HG02588 (cell line): ENCODE measurements at regions not wholly inside any gene's neighbourhood (a gene's known extent, or its start where the extent isn't known, plus 50 kb on each side); places are given as distances from the start of the nearest gene placed in this dataset.
"Not testable (repeated sequence)": the region's sequence is repeated elsewhere in the genome, so short reads cannot be mapped to it uniquely, and the experiment has no call there.

Experiments used
- ATAC-seq: cut with Tn5 transposase; IDR thresholded peaks from one replicate; pipeline ENCODE4 v1.9.1; 2021; ENCODE audit warnings: mild to moderate bottlenecking, moderate library complexity; ENCODE audit not compliant: unreplicated experiment

- ATAC-seq: no peak
Measured at GRCh38 chr9:87357600-87357999, 140.1 kb upstream of the DAPK1 start.

GRCh38 chr9:87359264-87359663, 138.4 kb upstream of the DAPK1 start:
- ATAC-seq: no peak

- no peak for ATAC-seq
Measured at GRCh38 chr9:87359958-87360601, 137.6 kb upstream of the DAPK1 start.

GRCh38 chr9:87370049-87370685, 127.5 kb upstream of the DAPK1 start:
- no peak for ATAC-seq

- no peak for ATAC-seq
Measured at GRCh38 chr9:87371795-87372355, 125.8 kb upstream of the DAPK1 start.

- no peak for ATAC-seq
Measured at GRCh38 chr9:87372356-87372851, 125.3 kb upstream of the DAPK1 start.

GRCh38 chr9:87374023-87374919, 123.4 kb upstream of the DAPK1 start:
- peak; percentile 77 for ATAC-seq

GRCh38 chr9:87375397-87376073, 122.1 kb upstream of the DAPK1 start:
- no peak for ATAC-seq

- ATAC-seq: no peak
Measured at GRCh38 chr9:87378676-87379075, 119.0 kb upstream of the DAPK1 start.

- no peak for ATAC-seq
Measured at GRCh38 chr9:87379300-87379699, 118.4 kb upstream of the DAPK1 start.

GRCh38 chr9:87381050-87381711, 116.5 kb upstream of the DAPK1 start:
- ATAC-seq: no peak

GRCh38 chr9:87381746-87382145, 115.9 kb upstream of the DAPK1 start:
- ATAC-seq: no peak

- no peak for ATAC-seq
Measured at GRCh38 chr9:87382900-87383299, 114.8 kb upstream of the DAPK1 start.

- ATAC-seq: no peak
Measured at GRCh38 chr9:87383344-87384150, 114.1 kb upstream of the DAPK1 start.

- ATAC-seq: no peak
Measured at GRCh38 chr9:87386490-87387025, 111.1 kb upstream of the DAPK1 start.

- no peak for ATAC-seq
Measured at GRCh38 chr9:87387351-87388011, 110.2 kb upstream of the DAPK1 start.

- ATAC-seq: not testable (repeated sequence)
Measured at GRCh38 chr9:87388708-87389107, 109.0 kb upstream of the DAPK1 start.

GRCh38 chr9:87389936-87390335, 107.7 kb upstream of the DAPK1 start:
- no peak for ATAC-seq

GRCh38 chr9:87390361-87390760, 107.3 kb upstream of the DAPK1 start:
- no peak for ATAC-seq
